ENCODE measurements at regions not wholly inside any gene's neighbourhood (a gene's known extent, or its start where the extent isn't known, plus 50 kb on each side); places are given as distances from the start of the nearest gene placed in this dataset.

GRCh38 chr7:119888251-119888650, 384.7 kb upstream of the KCND2 start:
- TF ChIP-seq CTCF (IDR thresholded peaks at IDR 0.05): no peak
- no peak for TF ChIP-seq POLR2A (IDR thresholded peaks at IDR 0.05)
